Spleen (tissue), 7 donors: ENCODE measurements at regions not wholly inside any gene's neighbourhood (a gene's known extent, or its start where the extent isn't known, plus 50 kb on each side); places are given as distances from the start of the nearest gene placed in this dataset.

Experiments used
- POLR2A ChIP-seq, 3 donors: fragments of 450-650 bp; IDR thresholded peaks; one replicate each; pipeline ENCODE4 v1.5.1; 2017; ENCODE audit warnings: antibody characterized with exemption in 3 of 3, mild to moderate bottlenecking in 1 of 3
- POLR2AphosphoS5 ChIP-seq, 3 donors: sonication (generic); formaldehyde crosslinking; IDR thresholded peaks; one replicate each; pipeline ENCODE4 v1.5.1; 2017; ENCODE audit warnings: antibody characterized with exemption in 3 of 3
- TF ChIP-seq, protein P1 (sequence below), 11 experiments: fragments of 200-600 bp in 7 of 11; fragments of 450-650 bp in 4 of 11; sonication (generic) in 4 of 11; IDR thresholded peaks in 8 of 11; conservative IDR thresholded peaks in 3 of 11; 1 replicate in 7 of 11; 2 replicates in 4 of 11; pipeline versions ENCODE4 v1.4.0 to v1.8.0; 2016 to 2021; ENCODE audit warnings: antibody characterized with exemption in 11 of 11, inconsistent platforms in 4 of 11, mild to moderate bottlenecking in 1 of 11
- donor health status: DM: no; HTN: no; CAD: no; lungs with moderate emphysema.
- donor health status: DM: no; HTN: no; CAD: no.
- donor health status: DM: no; HTN: no; CAD: no.

DNA sequence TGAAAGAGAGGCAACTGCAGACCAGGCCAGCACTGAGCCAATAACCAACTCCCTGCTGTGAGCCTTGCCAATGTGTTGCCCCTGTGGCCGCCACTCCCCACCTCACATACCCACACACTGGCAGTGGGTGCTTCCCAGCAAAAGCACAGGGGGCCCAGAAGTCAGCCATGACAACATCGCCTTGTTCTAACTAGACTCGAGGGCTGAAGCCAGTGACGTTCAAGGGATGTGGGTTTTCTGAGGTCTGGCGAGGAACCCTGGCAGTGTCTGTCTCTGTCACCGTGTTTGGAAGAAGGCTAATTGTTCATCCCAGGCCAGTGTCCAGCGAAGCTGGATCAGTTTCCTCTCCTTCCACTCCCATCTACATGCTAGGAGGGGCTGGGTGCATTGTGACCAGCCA lies 311.8 kb upstream of the AMIGO2 start:
- TF ChIP-seq, protein P1, sequence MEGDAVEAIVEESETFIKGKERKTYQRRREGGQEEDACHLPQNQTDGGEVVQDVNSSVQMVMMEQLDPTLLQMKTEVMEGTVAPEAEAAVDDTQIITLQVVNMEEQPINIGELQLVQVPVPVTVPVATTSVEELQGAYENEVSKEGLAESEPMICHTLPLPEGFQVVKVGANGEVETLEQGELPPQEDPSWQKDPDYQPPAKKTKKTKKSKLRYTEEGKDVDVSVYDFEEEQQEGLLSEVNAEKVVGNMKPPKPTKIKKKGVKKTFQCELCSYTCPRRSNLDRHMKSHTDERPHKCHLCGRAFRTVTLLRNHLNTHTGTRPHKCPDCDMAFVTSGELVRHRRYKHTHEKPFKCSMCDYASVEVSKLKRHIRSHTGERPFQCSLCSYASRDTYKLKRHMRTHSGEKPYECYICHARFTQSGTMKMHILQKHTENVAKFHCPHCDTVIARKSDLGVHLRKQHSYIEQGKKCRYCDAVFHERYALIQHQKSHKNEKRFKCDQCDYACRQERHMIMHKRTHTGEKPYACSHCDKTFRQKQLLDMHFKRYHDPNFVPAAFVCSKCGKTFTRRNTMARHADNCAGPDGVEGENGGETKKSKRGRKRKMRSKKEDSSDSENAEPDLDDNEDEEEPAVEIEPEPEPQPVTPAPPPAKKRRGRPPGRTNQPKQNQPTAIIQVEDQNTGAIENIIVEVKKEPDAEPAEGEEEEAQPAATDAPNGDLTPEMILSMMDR (IDR thresholded peaks at IDR 0.05 in 8 of 11, conservative IDR thresholded peaks at IDR 0.05 in 3 of 11) = no peak
- TF ChIP-seq POLR2A (IDR thresholded peaks at IDR 0.05) (no peak), POLR2AphosphoS5 (IDR thresholded peaks at IDR 0.05) (no peak)
